Spleen (tissue), 11 donors: ENCODE measurements at regions not wholly inside any gene's neighbourhood (a gene's known extent, or its start where the extent isn't known, plus 50 kb on each side); places are given as distances from the start of the nearest gene placed in this dataset.

Experiments
- DNase-seq: peaks from one replicate; pipeline ENCODE4 v3.0.0-alpha.2; 2020
- H3K27ac ChIP-seq, 8 donors: fragments of 200-600 bp; sonication (generic) in 7 of 8; 1 replicate in 4 of 8; 2 replicates in 4 of 8; pipeline versions ENCODE4 v1.5.0 to v1.8.0; 2016 to 2021; ENCODE audit warnings: inconsistent platforms in 4 of 8, mild to moderate bottlenecking in 4 of 8, moderate library complexity in 1 of 8
- H3K27me3 ChIP-seq, 7 donors: fragments of 200-600 bp; sonication (generic) in 6 of 7; replicated peaks in 1 of 7; 1 replicate in 4 of 7; 2 replicates in 3 of 7; pipeline versions ENCODE4 v1.5.0 to v1.8.0; 2016 to 2021; ENCODE audit warnings: inconsistent platforms in 3 of 7, mild to moderate bottlenecking in 1 of 7
- H3K36me3 ChIP-seq, 6 donors: fragments of 200-600 bp; sonication (generic) in 5 of 6; 1 replicate in 4 of 6; 2 replicates in 2 of 6; pipeline versions ENCODE4 v1.5.0 to v1.8.0; 2016 to 2021; ENCODE audit warnings: inconsistent platforms in 2 of 6
- H3K4me1 ChIP-seq, 6 donors: fragments of 200-600 bp; sonication (generic) in 5 of 6; 1 replicate in 3 of 6; 2 replicates in 3 of 6; pipeline versions ENCODE4 v1.5.0 to v1.8.0; 2016 to 2021; ENCODE audit warnings: inconsistent platforms in 3 of 6
- H3K4me3 ChIP-seq, 8 donors: fragments of 200-600 bp; sonication (generic) in 7 of 8; 1 replicate in 4 of 8; 2 replicates in 4 of 8; pipeline versions ENCODE4 v1.5.0 to v1.8.0; 2016 to 2021; ENCODE audit warnings: inconsistent platforms in 4 of 8, mild to moderate bottlenecking in 4 of 8, moderate library complexity in 2 of 8
- H3K9me3 ChIP-seq, 8 donors: fragments of 200-600 bp; sonication (generic) in 7 of 8; 1 replicate in 4 of 8; 2 replicates in 4 of 8; pipeline versions ENCODE4 v1.5.0 to v1.8.0; 2016 to 2021; ENCODE audit warnings: inconsistent platforms in 4 of 8
- CTCF ChIP-seq, 11 experiments: fragments of 200-600 bp in 7 of 11; fragments of 450-650 bp in 4 of 11; sonication (generic) in 4 of 11; IDR thresholded peaks in 8 of 11; conservative IDR thresholded peaks in 3 of 11; 1 replicate in 7 of 11; 2 replicates in 4 of 11; pipeline versions ENCODE4 v1.4.0 to v1.8.0; 2016 to 2021; ENCODE audit warnings: antibody characterized with exemption in 11 of 11, inconsistent platforms in 4 of 11, mild to moderate bottlenecking in 1 of 11
- POLR2A ChIP-seq, 3 donors: fragments of 450-650 bp; IDR thresholded peaks; one replicate each; pipeline ENCODE4 v1.5.1; 2017; ENCODE audit warnings: antibody characterized with exemption in 3 of 3, mild to moderate bottlenecking in 1 of 3
- POLR2AphosphoS5 ChIP-seq, 3 donors: sonication (generic); formaldehyde crosslinking; IDR thresholded peaks; one replicate each; pipeline ENCODE4 v1.5.1; 2017; ENCODE audit warnings: antibody characterized with exemption in 3 of 3
- WGBS, 5 donors: extraction: QIAGEN DNeasy Blood & Tissue Kit in 3 of 5; methylation state at CpG; one replicate each; pipeline versions ENCODE4 v1.1.5 to v1.1.7; 2013 to 2018; 5-methylcytosine and 5-hydroxymethylcytosine counted together
- intact Hi-C: fragments of 100-400 bp; cut with DNase I; formaldehyde crosslinking; loops from one replicate; pipeline ENCODE4 v1.15.0; 2023; ENCODE audit warnings: low total_unique reads
- donor health status: healthy with polysubstance abuse.
- donor health status: DM: no; HTN: no; CAD: no; lungs with moderate emphysema.
- donor health status: DM: no; HTN: no; CAD: no.
- donor health status: Bipolar disorder and iron deficiency.
- donor health status: healthy.
- donor health status: DM: no; HTN: no; CAD: no.
- donor health status: DM: yes; HTN: yes; CAD: no.

- Histone ChIP-seq H3K27ac (no peak overlapping the region), H3K36me3 (no peaks in the 10 kb centered on the region), H3K9me3 (no peaks in the 10 kb centered on the region), H3K27me3 (no peaks in the 10 kb centered on the region), H3K4me1 (no peaks in the 10 kb centered on the region), H3K4me3 (no peak overlapping the region)
- intact Hi-C loops: no loop called here
- WGBS, 5 donors: 60 to 74% (median 61%) methylated on average over 4 of the region's 4 CpGs
- TF ChIP-seq POLR2A (IDR thresholded peaks at IDR 0.05): no peak
- no peak for TF ChIP-seq CTCF (IDR thresholded peaks at IDR 0.05 in 8 of 11, conservative IDR thresholded peaks at IDR 0.05 in 3 of 11)
- TF ChIP-seq POLR2AphosphoS5 (IDR thresholded peaks at IDR 0.05): no peak
- no peak for DNase-seq
Measured at GRCh38 chr2:118584062-118584749, 263.2 kb downstream of the EN1 start.

- TF ChIP-seq POLR2A (IDR thresholded peaks at IDR 0.05): no peak
- TF ChIP-seq POLR2AphosphoS5 (IDR thresholded peaks at IDR 0.05): no peak
- no peak for TF ChIP-seq CTCF (IDR thresholded peaks at IDR 0.05 in 8 of 11, conservative IDR thresholded peaks at IDR 0.05 in 3 of 11)
- WGBS, 5 donors: 77 to 94% (median 88%) methylated on average over 4 of the region's 4 CpGs
Measured at GRCh38 chr2:118582058-118582457, 265.4 kb downstream of the EN1 start.

GRCh38 chr2:118580651-118581050 lies 266.8 kb downstream of the EN1 start:
- no peak overlapping the region for H3K27ac ChIP-seq
- 40 to 57% (median 48%) methylated on average over 1 of the region's 1 CpG for WGBS, 5 donors
- H3K9me3 ChIP-seq: no peaks in the 10 kb centered on the region
- no peaks in the 10 kb centered on the region for H3K36me3 ChIP-seq
- no peaks in the 10 kb centered on the region for H3K4me1 ChIP-seq
- no peak overlapping the region for H3K4me3 ChIP-seq
- no peaks in the 10 kb centered on the region for H3K27me3 ChIP-seq
- TF ChIP-seq POLR2A (IDR thresholded peaks at IDR 0.05) (no peak), POLR2AphosphoS5 (IDR thresholded peaks at IDR 0.05) (no peak), CTCF (IDR thresholded peaks at IDR 0.05 in 8 of 11, conservative IDR thresholded peaks at IDR 0.05 in 3 of 11) (no peak)
- intact Hi-C loops: no loop called here
- no peak for DNase-seq

More at GRCh38 chr2:118582058-118582457, 265.4 kb downstream of the EN1 start:
- Histone ChIP-seq H3K27ac (no peak overlapping the region), H3K4me3 (no peak overlapping the region), H3K4me1 (no peaks in the 10 kb centered on the region), H3K36me3 (no peaks in the 10 kb centered on the region), H3K9me3 (no peaks in the 10 kb centered on the region), H3K27me3 (no peaks in the 10 kb centered on the region)
- no peak for DNase-seq
- intact Hi-C loops: no loop called here

- intact Hi-C loops: no loop called here
- TF ChIP-seq POLR2A (IDR thresholded peaks at IDR 0.05) (no peak), CTCF (IDR thresholded peaks at IDR 0.05 in 8 of 11, conservative IDR thresholded peaks at IDR 0.05 in 3 of 11) (no peak), POLR2AphosphoS5 (IDR thresholded peaks at IDR 0.05) (no peak)
- WGBS, 5 donors: 62 to 93% (median 72%) methylated on average over 2 of the region's 2 CpGs
Measured at GRCh38 chr2:118580107-118580506, 267.3 kb downstream of the EN1 start.

More at GRCh38 chr2:118580107-118580506, 267.3 kb downstream of the EN1 start:
- Histone ChIP-seq H3K36me3 (no peaks in the 10 kb centered on the region), H3K4me3 (no peak overlapping the region), H3K9me3 (no peaks in the 10 kb centered on the region), H3K27me3 (no peaks in the 10 kb centered on the region), H3K4me1 (no peaks in the 10 kb centered on the region), H3K27ac (no peak overlapping the region)
- no peak for DNase-seq
